HL-60/S4 treated with phorbol 12-myristate 13-acetate at 8.2 ng/mL for 4 days and 3 days (cell line): ENCODE measurements at regions not wholly inside any gene's neighbourhood (a gene's known extent, or its start where the extent isn't known, plus 50 kb on each side); places are given as distances from the start of the nearest gene placed in this dataset.
"Not testable (repeated sequence)": the region's sequence is repeated elsewhere in the genome, so short reads cannot be mapped to it uniquely, and the experiment has no call there.

Source experiments
- in situ Hi-C: fragments of 300-500 bp; cut with MboI; formaldehyde crosslinking; loops from 2 replicates; pipeline ENCODE4 v1.15.0; 2022; ENCODE audit warnings: low sequenced_read_pairs

DNA sequence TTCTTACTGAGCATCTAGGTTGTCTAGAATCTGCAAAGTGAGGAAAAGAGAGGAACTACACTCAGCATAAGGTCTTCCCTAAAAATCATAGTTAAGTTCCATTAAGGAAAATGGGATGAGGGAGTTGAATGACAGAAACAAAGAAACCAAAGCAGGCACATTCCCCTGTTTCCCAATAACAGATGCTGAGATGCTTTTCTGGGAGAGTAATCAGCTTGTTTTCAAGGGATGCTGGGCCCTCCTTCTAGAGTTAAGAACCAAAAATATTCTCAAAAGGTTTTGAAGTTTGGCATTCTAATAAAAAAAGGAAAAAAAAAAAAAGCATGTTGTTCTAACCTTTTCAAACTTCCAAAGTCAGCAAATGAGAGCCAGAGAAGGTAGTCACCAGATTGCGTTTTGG lies 105.2 kb upstream of the ZNF648 start:
- in situ Hi-C loops: no loop called here

GRCh38 chr1:182166321-182166720 lies 104.8 kb upstream of the ZNF648 start:
- in situ Hi-C loops: no loop called here

- in situ Hi-C loops: no loop called here
Measured at GRCh38 chr1:182164273-182164672, 102.8 kb upstream of the ZNF648 start.

GRCh38 chr1:182163821-182164223 lies 102.3 kb upstream of the ZNF648 start:
- in situ Hi-C loops: no loop called here

DNA sequence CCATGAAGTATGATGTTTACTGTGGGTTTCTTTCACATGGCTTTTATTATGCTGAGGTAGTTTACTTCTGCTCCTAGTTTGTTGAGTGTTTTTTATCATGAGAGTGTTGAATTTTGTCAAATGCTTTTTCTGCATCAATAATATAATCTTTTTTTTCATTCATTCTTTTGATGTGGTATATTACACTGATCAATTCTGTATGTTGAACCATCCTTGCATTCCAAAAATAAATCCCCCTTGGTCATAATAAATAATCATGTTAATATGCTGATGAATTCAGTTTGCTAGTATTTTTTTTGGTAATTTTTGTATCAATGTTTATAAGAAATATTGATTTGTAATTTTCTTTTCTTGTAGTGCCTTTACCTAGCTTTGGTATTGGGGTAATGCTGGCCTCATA lies 97.9 kb upstream of the ZNF648 start:
- in situ Hi-C loops: no loop called here

- in situ Hi-C loops: no loop called here
Measured at GRCh38 chr1:182157187-182157586, 95.7 kb upstream of the ZNF648 start.

- in situ Hi-C loops: not testable (repeated sequence)
Measured at GRCh38 chr1:182154425-182154824, 92.9 kb upstream of the ZNF648 start.

GRCh38 chr1:182149411-182149965 lies 88.0 kb upstream of the ZNF648 start:
- in situ Hi-C loops: loop anchor here (5.0 kb wide), 1 partner anchor 248 kb away; no protein-coding TSS in a partner anchor

DNA sequence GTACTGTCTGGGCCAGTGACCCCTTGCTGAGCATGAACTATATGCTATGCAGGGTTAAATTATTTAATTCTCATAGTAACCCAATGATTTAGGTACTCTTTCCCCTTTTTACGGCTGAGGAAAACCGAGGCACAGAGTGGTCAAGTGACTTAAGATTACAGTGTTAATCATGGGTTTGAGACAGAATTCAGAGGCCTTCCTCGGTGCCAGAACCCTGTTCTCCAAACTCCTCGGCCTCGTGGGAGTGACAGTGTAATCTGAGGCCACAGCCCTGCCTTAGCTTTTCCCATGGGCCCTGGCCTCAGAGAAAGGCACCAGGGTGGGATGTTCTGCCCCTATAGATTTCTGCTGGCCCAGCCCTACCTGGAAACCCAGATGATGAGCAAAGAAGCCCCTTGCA lies 86.4 kb upstream of the ZNF648 start:
- in situ Hi-C loops: loop anchor here (5.0 kb wide), 1 partner anchor 249 kb away; no protein-coding TSS in a partner anchor

DNA sequence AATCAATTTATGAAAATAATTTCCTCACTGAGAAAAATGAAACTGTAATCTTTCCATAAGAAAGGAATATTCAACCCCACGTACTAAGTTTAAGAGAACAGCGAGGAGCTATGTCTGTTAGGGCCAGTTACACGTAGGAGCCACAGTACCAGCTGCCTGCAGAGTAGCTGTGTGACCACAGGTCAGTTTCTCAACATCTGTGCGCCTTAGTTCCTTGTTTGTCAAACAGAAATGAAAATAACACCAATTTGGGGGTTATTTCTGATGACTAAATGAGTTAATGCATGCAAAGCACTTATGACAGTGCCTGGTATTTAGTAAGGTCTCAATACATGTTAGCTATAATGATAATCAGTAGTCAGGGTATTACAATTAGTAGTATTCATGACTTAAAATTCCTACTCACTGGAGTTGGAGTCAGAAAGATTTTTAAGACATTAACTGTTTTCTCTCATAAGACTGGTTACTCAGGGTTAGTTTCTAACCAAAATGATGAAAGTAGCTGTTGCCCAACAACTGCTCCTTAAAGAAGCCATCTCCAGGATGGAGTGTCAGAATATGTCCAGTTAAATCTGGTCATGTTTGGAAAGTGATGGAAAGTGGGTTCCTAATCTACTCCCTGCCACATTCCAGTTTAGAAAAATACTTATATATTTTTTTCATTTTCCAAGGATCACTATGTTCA lies 85.8 kb upstream of the ZNF648 start:
- in situ Hi-C loops: loop anchor here (5.0 kb wide), 1 partner anchor 250 kb away; no protein-coding TSS in a partner anchor

DNA sequence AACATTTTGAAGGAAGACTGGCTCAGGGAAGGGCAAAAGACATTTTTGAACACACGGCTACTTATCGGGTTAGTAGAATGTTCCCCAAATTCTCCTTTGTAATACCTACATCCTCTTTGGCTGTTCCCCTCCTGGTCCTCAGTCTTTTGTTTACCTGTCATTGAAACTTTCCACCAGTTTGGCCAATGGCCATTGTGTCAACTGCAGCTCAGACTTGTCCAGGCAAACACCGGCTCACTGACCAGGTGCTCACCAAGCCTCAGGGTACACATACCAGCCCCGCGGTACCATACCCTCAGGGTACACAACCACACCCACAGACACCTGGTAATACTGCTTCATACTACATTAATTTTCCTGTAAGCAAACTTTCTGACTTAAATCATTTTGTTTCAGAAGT lies 84.8 kb upstream of the ZNF648 start:
- in situ Hi-C loops: loop anchor here (5.0 kb wide), 1 partner anchor 251 kb away; no protein-coding TSS in a partner anchor

- in situ Hi-C loops: loop anchor here (5.0 kb wide), 1 partner anchor 252 kb away; no protein-coding TSS in a partner anchor
Measured at GRCh38 chr1:182145441-182145840, 83.9 kb upstream of the ZNF648 start.

GRCh38 chr1:182144646-182145030 lies 83.1 kb upstream of the ZNF648 start:
- in situ Hi-C loops: loop anchor here (5.0 kb wide), 1 partner anchor 253 kb away; no protein-coding TSS in a partner anchor

DNA sequence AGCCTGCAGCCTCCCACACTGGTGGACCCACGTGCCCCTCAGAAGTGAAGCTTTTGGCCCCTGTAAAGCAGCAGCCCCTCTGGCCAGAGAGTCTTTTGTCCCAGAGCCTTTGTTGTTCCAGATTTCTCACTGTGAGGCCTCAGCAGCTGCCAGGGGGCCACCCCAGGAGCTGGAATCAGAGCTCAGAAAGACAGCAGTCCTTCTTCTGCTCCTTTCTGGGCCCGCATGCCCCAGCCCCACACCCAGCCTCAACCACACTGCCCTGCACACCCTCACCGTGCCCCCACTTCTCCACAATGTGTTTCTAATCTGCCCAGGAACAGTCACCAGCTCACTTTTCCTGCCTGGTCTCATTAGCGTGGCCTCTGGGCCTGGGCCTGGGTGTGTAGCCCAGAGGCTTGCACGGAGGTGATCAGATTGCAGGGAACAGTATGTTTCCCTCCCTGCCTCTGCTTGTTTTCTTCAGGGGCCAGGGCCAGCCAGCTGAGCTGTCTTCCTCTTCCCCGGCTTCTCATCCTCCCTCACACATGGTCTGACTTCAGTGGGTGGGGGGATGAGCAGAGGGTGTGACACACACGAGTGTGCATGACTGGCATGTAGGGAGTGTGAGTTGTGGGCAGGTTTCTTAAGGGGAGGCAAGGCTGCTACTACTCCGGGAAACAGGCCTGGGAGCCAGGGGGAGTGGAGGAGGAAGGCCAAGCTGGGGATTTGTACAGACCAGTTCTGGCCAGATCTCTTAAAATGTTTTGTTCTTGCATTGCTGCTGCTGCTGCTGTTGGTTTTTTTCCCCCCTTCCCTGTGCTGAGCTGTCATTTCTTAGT lies 82.5 kb upstream of the ZNF648 start:
- in situ Hi-C loops: no loop called here

GRCh38 chr1:182143154-182143657 lies 81.7 kb upstream of the ZNF648 start:
- in situ Hi-C loops: no loop called here

DNA sequence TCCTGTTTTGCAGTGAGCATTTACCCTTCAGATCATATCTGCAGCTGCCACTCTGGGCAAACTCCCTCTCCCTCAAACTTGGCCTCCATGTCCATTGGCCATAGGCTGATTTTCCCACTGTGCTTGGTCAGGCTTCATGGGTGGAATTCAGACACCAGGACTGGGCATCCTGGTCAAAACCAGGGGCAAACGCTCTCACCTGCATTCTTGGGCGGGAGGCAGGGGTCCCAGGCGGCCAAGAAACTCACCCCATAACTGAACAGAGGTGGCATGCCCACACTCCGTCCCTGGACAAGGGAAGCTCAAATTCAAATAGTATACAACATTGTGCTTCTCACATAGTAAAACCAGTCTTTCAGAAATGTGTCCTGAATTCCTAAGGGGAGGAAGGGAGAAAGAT lies 81.1 kb upstream of the ZNF648 start:
- in situ Hi-C loops: no loop called here

DNA sequence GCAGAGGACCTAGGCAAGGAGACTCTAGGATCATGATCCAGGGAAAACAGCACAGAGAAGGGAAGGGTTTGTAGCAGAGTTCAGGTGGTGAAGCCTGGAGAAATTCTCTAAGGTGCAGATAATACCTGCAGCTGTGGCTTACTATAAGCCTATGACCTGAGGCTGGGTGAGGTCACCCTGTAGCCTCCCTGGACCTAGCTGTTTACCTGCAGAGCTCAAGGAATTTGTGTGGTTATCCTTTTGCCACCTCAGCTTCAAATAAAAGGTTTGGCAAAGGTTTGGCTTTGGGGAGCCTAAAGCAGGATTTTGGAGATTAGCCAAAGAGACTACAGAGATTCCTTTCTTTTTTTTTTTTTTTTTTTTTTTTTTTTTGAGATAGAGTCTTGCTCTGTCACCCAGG lies 79.5 kb upstream of the ZNF648 start:
- in situ Hi-C loops: no loop called here

DNA sequence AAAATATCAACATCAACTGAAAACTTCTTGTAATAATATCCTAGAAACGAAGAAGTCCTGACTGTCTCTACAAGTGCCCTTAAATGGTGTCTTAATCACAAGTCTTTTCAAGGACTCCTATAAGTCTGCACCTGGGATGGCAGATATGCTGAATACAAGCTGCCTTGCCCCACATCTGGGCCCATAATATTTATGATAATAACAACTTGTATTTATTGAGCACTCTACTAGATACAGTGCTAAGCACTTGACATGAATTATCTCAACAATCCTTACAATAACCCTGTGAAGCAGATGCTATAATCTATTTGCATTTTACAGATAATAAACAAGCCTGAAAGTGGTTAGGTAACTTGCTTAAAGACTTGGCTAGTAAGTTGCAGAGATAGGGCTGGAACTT lies 78.0 kb upstream of the ZNF648 start:
- in situ Hi-C loops: no loop called here

- in situ Hi-C loops: no loop called here
Measured at GRCh38 chr1:182137546-182137945, 76.0 kb upstream of the ZNF648 start.

DNA sequence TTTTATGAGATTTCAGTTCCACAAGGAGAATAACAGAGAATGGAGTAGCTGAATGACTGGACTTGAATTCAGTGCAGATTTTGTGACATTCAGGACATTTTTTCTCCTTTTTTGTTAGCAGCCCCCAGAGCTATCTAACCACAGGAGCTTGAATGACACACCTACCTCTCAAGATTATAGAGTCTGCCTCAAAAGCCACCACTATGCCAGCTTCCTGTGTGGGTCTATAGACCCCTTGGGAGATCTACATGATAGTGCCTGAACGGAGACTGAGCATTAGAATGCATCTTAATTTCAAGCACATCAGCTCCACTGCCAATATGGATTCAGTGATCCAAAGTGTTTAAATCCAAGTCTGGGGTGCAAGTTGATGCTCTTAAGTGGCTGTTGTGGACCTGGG lies 74.4 kb upstream of the ZNF648 start:
- in situ Hi-C loops: no loop called here

DNA sequence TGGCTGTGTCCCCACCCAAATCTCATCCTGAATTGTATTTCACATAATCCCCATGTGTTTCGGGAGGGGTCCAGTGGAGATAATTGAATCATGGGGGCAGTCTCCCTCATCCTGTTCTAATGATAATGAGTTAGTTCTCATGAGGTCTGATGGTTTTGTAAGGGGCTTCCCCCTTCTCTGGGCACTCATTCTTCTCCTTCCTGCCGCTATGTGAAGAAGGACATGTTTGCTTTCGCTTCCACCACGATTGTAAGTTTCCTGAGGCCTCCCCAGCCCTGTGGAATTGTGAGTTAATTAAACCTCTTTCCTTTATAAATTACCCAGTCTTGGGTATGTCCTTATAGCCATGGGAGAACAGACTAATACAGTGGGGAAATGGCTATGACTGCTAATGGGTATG lies 72.7 kb upstream of the ZNF648 start:
- in situ Hi-C loops: no loop called here

GRCh38 chr1:182133181-182133580 lies 71.7 kb upstream of the ZNF648 start:
- in situ Hi-C loops: no loop called here
